HG03025 (cell line): ENCODE measurements at regions not wholly inside any gene's neighbourhood (a gene's known extent, or its start where the extent isn't known, plus 50 kb on each side); places are given as distances from the start of the nearest gene placed in this dataset.
"Not testable (repeated sequence)": the region's sequence is repeated elsewhere in the genome, so short reads cannot be mapped to it uniquely, and the experiment has no call there.

Experiments
- ATAC-seq: cut with Tn5 transposase; IDR thresholded peaks from one replicate; pipeline ENCODE4 v1.9.1; 2021; ENCODE audit warnings: mild to moderate bottlenecking, moderate library complexity; ENCODE audit not compliant: unreplicated experiment, low FRiP score

GRCh38 chr3:101913168-101913567, 63.9 kb downstream of the NFKBIZ start:
- ATAC-seq: no peak

GRCh38 chr3:101917761-101918160, 68.4 kb downstream of the NFKBIZ start:
- not testable (repeated sequence) for ATAC-seq

- ATAC-seq: not testable (repeated sequence)
Observed at GRCh38 chr3:101922151-101922725, 72.9 kb downstream of the NFKBIZ start.

GRCh38 chr3:101924621-101925020, 75.3 kb downstream of the NFKBIZ start:
- ATAC-seq: not testable (repeated sequence)

GRCh38 chr3:101925124-101925523, 75.8 kb downstream of the NFKBIZ start:
- not testable (repeated sequence) for ATAC-seq

GRCh38 chr3:101925564-101925963, 76.2 kb downstream of the NFKBIZ start:
- no peak for ATAC-seq

GRCh38 chr3:101926594-101927105, 77.3 kb downstream of the NFKBIZ start:
- no peak for ATAC-seq

- no peak for ATAC-seq
Observed at GRCh38 chr3:101928890-101929289, 79.6 kb downstream of the NFKBIZ start.

GRCh38 chr3:101931081-101931480, 81.8 kb downstream of the NFKBIZ start:
- no peak for ATAC-seq

- ATAC-seq: no peak
Observed at GRCh38 chr3:101932326-101933068, 83.2 kb downstream of the NFKBIZ start.

GRCh38 chr3:101936419-101937356, 87.4 kb downstream of the NFKBIZ start:
- ATAC-seq: peak; percentile 93

- ATAC-seq: peak; percentile 59
Observed at GRCh38 chr3:101938262-101938847, 89.0 kb downstream of the NFKBIZ start.

GRCh38 chr3:101939361-101940049, 90.2 kb downstream of the NFKBIZ start:
- no peak for ATAC-seq

GRCh38 chr3:101940521-101941317, 91.4 kb downstream of the NFKBIZ start:
- ATAC-seq: no peak

GRCh38 chr3:101941318-101942040, 92.2 kb downstream of the NFKBIZ start:
- ATAC-seq: no peak

GRCh38 chr3:101942356-101942755, 93.0 kb downstream of the NFKBIZ start:
- ATAC-seq: no peak

- no peak for ATAC-seq
Observed at GRCh38 chr3:101943029-101943428, 93.7 kb downstream of the NFKBIZ start.

GRCh38 chr3:101944308-101944707, 95.0 kb downstream of the NFKBIZ start:
- no peak for ATAC-seq
